Stimulated activated CD8-positive, alpha-beta memory T cell treated with anti-CD3 and anti-CD28 coated beads, Interleukin-15, amount 100 ng/mL, for 4 hours (primary cell): ENCODE measurements at regions not wholly inside any gene's neighbourhood (a gene's known extent, or its start where the extent isn't known, plus 50 kb on each side); places are given as distances from the start of the nearest gene placed in this dataset.

Experiments
- DNase-seq, 2 donors: peaks; one replicate each; pipeline ENCODE4 v3.0.0-alpha.2; 2020; ENCODE audit warnings: low read depth in 2 of 2

DNA sequence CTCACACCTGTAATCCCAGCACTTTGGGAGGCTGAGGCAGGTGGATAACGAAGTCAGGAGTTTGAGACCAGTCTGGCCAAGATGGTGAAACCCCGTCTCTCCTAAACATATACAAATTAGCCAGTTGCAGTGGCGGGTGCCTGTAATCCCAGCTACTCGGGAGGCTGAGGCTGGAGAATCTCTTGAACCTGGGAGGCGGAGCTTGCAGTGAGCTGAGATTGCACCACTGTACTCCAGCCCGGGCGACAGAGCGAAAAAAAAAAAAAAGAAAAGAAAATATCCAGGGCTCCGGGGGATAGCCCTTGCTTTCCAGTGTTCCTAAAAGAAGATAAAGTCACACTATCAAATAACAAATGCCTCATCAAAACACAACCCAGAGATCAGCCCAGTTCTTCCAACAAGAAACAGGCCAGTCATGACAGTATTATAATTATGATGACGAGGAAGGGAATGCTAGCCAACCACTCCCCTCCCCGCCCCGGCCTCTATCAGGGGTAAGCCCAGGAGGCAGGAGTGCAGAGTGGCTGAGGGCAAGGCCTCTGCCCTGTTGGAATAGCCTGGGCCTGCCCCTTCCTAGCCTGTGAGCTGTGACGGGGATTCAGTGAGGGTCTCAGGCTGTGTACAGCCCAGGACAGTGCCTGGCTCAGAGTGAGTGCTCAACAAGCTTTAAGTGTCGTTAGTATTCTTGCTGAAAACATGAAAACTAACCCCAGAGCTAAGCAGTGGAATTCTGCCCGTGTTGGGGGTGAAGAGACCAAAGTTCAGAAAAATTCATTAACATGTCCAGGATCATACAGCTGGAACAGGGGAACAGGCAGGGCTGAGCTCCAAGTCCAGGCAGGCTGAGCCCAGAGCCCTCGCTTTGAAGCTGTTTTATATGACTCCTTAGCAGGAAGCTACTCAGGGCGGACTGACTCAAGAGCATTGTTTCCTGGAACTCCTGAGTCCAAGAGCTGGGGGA, 54.3 kb downstream of the FAM241B start:
- DNase-seq = no peak

DNA sequence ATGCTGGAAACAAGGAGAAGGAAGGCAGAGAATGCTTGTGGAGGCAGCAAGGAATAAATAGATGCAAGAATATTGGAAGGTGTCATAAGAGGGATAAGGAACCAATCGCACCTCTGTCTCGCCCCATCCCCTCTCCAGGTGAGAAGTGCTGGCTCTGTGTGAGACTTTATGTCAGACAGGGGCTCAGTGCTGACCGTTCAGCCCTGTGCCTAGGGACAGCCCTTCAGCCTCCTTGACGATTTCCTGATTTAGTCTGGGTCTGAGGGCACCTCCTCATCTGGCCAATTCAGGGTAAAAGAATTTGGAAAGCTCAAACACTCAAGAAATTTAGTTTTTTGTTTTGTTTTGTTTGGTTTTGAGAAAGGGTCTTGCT, 54.9 kb downstream of the FAM241B start:
- DNase-seq = no peak

DNA sequence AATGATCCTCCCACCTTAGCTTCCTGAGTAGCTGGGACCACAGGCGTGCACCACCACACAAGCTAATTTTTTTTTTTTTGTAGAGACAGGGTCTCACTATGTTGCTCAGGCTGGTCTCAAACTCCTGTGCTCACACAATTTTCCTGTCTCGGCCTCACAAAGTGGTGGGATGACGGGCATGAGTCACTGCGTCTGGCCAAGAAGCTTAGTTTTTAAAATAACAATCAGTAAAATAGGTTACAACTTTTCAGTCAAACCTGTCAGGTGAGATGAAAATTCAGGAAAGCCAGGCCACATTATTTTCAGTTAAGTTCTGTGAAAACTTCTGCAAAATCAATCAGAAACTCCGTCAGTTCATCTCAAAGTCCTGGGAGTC, 55.4 kb downstream of the FAM241B start:
- no peak for DNase-seq

DNA sequence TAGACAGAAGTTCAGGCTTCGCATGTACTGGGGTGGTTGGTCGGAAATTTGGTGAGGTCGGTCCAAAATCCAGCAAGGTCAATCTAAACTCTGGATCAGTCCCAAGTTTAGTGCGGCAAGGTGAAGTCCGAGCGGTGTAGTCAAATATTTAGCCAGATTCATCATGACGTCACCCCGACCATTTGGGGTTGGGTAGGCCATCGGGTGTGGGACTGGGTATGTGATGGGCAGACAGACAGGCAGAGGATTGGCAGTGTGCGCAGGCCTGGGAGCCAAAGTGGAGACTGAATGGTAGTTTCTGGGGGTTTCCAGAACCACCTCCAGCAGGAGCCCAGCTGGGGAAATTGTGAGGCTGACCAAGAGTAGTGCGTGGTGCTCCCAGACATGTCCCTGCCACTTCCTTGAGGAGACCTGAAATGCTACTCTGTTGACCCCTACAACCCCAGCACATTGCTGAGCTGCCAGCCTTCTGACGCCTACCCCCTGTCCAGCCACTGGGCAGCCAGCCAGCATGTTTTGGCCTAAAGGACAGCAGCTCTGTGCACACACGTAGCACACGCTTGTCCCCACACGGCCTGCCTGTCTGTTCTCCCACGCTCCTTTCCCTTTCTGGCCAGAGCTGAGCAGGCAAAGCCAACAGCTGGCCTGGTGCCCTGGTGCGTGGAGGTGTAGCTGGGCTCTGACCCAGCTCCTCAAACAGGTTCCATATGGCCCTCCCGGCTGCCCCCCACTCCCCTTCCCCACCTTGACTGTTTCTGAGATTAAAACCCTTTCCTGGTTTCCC, 55.9 kb downstream of the FAM241B start:
- DNase-seq = no peak

DNA sequence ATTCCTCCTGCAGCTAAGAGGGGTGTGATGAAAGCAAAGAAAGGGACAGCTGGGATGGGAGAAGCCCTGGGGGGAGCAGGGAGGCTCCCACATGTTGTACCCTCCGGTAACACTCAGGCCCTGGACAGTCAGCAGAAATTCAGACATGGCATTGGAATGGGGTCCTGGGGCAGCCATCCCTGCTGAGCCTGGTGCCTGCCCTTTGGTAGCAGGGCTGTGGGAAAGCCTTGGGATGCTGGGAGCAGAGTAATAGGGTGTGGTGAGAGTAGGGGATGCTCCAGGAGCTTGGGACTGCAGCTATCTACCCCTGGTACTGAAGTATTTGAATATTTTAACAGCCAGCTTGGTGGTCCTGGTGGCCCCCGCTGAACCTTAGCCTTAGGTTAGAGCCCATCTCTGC, 56.8 kb downstream of the FAM241B start:
- no peak for DNase-seq

DNA sequence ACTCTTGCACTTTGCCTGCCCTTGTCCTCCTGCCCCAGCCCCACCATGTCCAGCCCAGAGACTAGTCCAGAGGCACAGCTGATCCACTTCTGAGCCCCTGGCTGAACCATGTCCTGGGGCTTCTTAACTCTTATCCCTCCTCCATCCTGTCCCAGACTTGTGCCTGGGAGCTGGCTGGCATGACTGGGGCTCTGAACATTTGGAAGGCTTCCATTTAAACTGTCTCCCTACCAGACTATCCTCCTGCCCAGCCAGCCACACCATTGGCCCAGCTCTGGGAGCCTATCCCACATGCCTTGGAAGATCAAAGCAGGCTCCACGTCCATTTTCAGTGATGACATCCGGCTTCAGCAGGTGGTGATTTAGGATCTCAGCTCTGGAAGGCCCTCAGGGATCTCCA, 57.4 kb downstream of the FAM241B start:
- no peak for DNase-seq

DNA sequence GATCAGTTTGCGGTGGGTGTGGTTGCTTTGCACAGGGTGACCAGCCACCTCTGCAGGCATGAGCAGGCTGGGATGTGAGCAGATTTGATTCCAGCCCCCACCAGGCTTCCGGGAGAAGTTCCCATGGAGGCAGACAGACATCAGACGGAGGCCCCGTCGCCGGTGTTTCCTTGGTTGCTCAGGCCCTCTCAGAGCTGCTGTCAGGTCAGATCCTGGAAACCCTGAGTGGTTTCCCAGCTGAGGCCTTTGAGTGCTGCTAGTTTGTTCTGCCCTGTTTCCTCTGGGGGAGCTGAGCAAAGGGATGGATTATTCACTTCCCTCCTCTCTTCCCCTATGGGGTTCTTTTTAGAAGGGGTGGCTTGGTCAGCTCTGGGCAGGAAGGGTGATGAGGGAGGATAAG, 62.2 kb downstream of the FAM241B start:
- DNase-seq = no peak

DNA sequence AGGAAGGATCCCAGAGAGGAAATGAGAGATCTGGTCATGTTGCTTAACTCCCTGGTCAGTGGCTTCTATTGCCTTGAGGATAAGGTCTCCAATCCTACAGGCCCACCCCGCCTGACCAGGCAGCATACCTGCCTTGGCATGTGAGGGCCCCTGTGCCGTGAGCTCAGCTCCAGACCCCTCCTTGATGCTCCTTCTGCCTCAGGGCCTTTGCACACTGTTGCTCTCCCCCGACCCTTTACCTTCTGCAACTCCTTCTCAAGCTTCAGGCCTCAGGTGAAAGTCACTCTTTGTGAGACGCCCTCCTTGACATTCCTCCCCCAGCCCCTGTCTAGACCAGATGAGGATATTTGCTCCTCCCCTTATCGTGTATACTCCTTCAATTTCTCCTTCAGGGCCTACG, 62.8 kb downstream of the FAM241B start:
- no peak for DNase-seq

DNA sequence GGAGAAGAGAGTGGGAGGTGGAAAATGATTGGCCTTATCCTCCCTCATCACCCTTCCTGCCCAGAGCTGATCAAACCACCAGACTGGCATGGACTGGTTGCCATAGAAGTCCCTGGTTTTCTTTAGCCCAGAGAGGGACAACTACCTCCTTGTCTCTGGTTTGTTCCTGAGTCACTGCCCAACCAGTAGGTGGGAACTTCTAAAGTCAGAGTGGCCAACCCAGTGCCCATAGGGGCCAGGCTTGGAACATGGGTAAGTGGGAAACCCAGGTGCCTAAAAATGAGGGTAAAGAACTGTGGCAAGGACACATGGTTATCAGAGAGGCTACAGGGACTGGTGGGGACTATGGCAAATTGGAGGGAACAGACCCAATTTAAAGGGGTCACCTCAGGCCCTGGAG, 63.8 kb downstream of the FAM241B start:
- no peak for DNase-seq

DNA sequence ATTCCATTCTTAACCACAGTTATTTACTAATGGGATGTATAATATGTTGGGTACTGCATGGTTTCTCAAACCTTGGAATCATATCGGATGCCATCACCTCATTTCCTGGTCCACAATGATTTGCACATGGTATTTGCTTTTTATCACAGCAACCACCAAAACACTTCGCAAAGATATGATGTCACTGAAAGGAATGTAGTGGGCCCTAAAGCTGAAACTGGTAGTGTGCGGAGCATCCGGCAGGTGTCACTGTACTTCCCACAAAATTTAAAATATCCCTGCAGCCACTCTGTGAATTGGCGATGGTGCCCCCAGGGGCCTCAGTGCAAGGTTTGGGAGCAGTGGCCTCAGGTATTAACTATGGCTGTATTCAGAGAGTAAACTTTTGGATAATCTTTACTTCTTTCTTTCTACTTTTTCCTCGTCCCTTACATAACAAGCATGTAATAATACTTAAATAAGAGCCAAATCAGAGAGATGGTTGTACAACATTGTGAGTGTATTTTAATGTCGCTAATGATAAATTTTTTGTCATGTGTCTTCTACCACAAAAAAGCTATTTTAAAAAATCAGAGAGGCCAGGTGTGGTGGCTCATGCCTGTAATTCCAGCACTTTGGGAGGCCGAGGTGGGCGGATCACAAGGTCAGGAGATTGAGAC, 66.2 kb downstream of the FAM241B start:
- no peak for DNase-seq

DNA sequence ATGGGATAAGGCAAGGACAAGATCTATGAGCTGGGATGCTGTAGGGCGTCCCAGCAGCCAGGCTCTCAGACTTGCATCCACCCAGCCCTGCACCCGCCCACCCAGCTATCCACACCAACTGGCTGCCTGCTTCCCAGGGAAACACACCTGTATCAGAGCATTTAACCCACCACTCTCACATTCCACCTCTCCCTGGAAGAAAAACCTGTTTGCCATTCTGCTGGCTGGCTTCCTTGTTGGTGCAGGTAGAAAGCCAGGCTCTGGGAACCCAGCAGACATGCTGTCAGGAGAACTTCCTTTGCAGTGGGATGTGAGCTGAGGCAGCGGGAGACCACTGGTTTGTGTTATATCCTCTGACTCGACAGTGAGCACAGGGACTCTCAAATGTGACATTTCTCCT, 67.0 kb downstream of the FAM241B start:
- DNase-seq = no peak

DNA sequence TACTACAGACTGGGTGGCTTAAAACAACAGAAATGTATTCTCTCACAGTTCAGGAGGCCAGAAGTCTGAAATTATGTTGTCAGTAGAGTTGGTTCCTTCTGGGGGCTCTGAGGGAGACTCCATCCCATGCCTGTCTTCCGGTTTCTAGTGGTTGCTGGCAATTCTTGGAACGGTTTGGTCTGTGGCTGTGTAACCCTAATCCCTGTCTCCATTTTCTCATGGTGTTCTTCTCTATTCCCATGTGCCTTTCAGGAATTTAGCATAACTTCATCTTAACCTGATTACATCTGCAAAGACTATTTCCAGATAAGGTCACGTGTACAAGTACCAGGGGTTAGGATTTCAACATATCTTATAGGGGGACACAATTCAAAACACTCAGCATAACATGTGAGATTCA, 73.2 kb downstream of the FAM241B start:
- DNase-seq = no peak

DNA sequence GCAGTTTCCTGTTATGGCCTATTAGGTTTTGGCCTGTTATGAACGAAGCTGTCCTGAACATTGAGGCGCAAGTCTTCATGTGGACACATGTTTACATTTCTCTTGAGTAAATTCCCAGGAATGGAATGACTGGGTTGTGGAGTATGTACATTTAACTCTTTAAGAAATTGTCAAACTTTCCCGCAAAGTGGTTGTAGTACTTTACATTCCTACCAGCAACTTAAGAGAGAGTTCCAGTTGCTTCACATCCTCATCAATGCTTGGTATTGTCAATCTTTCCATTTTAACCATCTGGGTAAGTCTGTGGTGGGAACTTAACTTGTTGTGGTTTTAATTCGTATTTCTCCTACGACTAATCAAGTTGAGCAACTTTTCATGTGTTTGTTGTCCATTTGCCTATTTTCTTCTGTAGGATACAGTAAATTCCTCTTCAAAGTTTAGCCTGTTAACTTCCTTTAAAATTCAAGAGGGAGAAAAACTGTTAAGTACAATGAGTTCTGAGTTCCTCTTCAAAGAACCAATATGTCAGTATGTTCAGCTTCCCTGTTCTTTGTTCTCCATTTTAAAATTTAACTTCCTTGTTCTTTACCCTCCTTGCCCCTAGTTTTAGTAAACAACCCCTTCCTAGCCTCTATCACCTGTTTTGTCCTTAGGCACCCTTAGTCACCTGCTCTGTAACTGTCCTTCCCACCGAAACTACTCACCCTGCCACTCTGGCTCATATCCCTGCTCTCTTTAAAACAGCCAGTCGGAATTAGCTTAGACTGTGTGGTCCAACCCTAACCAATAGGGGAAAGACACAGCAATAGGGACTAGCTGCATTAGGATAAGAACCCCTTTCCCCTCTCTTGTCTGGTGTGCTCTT, 74.0 kb downstream of the FAM241B start:
- no peak for DNase-seq

DNA sequence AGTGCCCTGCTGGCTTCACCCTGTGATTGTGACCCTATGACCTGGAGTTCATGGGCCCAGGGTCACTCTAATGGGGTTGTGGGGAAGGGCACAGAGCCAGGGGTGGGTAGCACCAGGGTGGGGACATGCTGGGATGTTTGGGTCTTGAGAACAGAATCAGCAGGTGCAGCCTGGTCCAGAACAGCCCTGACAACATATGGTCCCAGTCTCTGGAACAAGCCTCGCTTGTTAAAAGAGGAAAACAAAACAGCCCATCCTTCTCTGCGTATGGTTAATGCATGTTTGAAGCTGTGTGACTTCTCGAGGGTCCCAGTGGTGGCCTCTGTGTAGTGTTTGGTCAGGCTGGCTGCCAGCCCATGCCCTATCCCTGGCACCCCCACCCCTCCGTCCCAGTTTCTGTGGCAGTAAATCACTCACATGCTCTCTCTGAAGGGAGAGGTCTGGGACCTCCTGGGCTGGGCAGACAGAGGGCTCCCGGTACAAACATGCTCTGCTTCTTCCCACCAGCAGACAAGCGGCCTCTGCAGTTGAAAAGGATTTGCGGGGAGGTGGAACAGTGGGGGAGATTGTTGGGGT, 79.4 kb downstream of the FAM241B start:
- no peak for DNase-seq

DNA sequence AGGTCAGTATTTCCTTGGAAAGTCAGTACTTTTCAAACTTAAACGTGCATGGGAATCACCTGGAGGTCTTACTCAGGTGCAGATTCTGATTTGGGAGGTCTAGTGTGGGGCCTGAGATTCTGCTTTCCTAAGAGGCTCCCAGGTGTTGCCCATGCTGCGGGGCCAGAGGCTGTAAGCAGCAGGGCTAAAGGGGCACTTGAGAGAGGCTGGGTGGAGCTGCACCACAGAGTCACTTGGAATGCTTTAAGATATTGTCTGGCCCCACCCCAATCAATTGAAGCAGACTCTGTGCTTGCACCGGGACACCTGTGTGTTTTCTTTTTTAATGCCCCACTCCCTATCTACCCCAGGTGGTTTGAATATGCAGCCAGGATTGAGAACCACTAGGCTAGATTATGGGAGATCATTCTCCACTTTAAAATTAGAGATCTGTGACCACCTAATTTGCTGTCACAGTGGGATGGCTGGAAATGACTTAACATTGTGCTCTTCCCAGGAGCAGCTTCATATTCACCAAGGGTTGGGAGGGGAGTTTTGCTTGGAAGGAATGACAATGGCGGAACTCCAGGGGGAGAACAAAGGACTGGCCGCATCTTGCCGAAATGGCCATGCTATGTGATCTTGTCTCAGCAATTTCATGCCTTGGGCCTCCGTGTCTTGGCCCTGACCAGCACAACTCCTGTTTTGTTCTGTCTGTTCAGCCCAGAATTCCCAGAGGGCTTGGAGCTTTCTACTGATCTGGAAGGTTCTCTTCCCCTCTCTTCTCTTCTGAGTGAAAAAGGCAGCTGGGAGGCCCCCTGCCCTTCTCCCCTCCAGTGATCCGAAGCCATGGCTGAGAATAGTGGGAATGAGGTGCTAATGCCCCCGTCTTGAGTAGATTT, 80.2 kb downstream of the FAM241B start:
- no peak for DNase-seq

DNA sequence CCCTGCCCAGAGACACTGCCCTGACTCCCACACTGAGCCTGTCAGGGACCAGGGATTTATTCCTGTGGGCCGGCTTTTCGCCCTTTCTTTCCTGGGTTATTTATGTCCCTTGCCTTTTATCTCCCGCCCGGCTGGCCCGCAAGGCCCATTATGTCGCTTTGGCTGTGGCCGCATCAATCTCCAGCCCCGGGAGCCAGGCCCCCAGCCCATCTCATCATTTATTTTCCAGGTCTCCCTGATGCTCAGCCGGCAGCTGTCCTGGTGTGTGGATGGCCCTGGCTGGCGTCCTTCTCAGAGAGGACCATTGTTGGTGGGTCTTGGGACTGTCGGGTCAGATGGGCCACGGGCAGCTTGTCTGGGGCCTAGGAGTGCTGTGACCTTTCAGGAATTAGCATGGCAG, 82.3 kb downstream of the FAM241B start:
- DNase-seq = no peak

DNA sequence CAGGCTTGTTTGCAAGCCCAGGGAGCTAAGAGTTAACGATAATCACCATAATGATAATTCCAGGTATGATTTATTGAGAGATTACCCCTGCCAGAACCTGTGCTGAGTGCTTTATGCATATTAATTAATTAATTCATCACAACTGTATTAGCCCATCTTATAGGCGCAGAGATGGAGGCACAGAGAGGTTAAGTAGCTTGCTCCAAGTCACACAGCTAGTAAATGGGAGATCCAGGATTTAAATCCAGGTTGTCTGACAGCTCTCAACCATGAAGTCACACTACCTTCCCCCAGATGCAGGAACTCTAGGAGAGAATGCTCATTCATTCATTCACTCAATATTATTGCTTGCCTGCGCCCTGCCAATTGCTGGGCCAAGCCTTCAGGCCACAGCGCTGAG, 84.5 kb downstream of the FAM241B start:
- DNase-seq = no peak

DNA sequence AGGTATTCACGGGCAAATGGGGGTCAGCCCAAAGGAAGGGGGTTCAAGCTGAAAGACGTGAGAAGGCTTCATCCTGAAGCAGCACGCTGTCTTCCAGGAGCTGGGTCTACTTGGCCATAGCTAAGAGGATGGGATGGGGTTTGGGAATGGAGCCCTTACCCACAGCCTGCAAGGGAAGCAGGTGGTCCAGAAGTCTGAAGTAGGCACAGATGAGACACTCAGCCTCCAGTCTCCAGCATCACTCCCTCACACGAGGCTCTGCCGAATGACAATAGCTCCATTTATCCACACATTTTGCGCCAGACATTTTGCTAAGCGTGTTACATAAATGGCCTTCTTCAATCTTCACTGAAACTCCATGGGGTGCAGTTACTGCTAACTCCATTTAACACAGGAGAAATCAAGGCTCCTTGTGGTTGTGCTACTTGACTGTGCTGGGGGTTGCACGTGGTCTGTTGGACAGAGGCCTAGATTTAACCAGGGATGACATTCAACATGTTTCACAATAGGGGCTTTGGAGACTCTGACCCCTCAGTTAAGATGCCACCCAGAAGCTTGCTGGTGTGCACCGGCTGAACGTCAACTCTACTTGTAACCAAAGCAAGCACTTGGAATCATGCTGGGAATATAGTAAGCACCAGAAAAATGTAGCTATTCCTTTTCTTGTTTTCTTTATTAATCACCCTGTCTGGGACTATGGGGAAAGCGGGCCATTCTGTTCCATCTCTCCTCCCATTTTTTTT, 85.3 kb downstream of the FAM241B start:
- no peak for DNase-seq

DNA sequence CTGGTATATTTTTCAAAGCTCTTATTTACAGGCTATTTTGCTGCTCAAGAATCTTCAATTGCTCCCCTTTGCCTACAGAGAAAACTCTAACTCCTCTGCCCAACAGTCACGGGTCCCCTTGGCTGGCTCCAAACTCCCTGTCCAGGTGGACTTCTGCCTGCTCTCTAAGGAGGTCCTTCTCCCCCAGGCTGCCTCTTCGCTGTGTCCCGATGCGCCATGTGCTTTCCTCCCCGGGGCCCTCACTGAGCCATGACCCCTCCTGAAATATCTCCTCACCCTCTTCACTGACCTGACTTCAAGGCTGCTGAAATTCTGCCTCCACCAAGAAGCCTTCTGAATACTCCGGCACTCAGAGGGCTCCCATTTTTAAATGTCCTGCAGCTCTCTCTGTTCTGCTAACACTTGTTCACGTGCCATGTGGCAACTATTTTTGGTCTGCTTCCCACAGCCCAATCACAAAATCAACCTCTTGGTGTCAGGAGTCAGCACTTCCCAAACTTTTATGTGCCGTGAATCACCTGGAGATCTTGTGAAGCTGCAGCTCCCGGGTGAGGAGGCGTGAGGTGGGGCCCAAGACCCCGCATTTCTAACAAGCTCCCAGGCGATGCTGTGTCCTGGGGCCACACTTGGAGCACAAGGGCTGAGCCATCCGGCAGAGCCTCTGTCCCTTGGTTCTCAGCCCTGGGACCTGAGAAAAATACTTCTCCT, 85.7 kb upstream of the COL13A1 start:
- no peak for DNase-seq
